HG03159 (cell line): ENCODE measurements at regions not wholly inside any gene's neighbourhood (a gene's known extent, or its start where the extent isn't known, plus 50 kb on each side); places are given as distances from the start of the nearest gene placed in this dataset.
"Not testable (repeated sequence)": the region's sequence is repeated elsewhere in the genome, so short reads cannot be mapped to it uniquely, and the experiment has no call there.

Experiments
- ATAC-seq: cut with Tn5 transposase; IDR thresholded peaks from one replicate; pipeline ENCODE4 v1.9.1; 2021; ENCODE audit warnings: mild to moderate bottlenecking, moderate library complexity; ENCODE audit not compliant: unreplicated experiment

DNA sequence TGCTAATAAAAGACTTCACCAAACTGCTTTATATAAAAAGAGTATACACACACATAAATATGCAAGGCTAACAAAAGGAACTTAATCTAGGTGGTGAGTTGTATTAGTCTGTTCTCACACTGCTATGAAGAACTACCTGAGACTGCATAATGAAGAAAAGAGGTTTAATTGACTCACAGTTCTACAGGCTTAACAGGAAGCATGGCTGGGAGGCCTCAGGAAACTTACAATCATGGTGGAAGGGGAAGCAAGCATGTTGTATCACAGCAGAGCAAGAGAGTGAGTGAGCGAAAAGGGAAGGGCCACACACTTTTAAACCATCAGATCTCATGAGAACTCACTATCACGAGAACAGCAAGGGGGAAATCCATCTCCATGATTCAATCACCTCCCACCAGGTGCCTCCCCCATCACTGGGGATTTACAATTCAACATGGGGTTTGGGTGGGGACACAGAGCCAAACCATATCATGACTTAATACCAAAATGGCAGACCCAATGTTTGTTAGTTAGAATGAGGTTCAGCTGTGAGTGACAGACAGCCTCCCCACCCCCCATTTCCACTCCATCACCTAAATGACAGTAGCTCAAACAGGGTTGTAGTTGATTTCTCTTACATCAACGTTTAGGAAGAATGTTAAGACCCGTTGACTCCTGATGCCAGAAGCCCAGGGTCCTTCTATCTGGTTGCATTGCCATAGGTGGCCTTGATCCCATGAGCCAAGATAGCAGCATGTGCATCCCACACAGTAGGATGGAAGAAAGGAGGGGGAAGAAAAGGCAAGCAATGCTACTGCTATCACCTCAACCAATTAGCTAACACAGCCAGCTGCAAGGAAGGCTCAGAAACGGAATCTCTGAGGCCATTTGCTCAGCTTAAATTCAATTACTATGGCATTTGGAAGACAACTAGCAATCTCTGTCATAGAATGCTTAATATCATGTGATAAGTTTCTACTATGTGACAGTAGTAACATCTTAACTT is 77.0 kb downstream of the CCDC71L start:
- no peak for ATAC-seq

DNA sequence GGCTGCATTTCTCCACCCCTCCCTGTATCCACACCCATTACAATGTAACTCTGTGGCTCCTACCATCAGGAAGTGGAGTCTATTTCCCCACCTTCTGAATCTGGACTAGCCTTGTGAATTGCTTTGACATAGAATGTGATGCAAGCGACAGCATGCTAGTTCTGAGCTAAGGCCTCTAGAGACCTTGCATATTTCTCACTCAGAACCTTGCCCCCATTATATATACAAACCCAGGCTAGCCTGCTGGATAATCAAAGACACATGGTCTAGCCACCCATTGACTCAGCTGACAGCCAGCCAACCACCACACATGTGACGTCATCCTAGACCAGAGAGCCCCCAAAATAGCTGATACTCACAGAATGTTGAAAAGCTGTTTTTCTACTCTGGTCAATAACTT is 77.9 kb downstream of the CCDC71L start:
- ATAC-seq = no peak

DNA sequence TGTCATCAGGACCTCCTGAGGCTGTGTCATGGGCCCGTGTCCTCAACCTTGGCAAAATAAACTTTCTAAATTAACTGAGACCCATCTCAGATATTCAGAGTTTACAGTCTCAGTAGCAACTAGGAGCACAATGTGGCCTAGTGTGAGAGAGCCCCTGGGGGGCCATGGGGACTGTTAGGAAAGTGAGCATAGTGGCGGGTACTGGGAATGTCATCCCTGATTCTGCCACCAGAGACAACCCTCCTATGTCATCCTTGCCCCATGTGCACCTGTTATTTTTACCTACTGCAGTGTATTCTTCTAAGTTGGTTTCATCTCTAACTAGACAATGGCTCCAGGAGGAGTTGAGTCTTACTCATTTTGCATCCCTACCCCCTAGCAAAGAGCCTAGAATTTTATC is 78.6 kb downstream of the CCDC71L start:
- no peak for ATAC-seq

DNA sequence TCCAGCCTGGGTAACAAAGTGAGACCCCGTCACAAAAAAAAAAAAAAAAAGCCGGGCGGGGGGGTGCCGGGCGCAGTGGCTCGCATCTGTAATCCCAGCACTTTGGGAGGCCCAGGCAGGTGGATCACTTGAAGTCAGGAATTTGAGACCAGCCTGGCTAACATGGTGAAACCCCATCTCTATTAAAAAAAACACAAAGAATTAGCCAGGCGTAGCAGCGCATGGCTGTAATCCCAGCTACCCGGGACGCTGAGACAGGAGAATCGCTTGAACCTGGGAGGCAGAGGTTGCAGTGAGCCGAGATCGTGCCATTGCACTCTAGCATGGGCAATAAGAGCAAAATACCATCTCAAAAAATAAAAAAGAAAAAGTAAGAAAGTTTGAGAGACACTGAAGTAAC is 81.9 kb downstream of the CCDC71L start:
- ATAC-seq = not testable (repeated sequence)

DNA sequence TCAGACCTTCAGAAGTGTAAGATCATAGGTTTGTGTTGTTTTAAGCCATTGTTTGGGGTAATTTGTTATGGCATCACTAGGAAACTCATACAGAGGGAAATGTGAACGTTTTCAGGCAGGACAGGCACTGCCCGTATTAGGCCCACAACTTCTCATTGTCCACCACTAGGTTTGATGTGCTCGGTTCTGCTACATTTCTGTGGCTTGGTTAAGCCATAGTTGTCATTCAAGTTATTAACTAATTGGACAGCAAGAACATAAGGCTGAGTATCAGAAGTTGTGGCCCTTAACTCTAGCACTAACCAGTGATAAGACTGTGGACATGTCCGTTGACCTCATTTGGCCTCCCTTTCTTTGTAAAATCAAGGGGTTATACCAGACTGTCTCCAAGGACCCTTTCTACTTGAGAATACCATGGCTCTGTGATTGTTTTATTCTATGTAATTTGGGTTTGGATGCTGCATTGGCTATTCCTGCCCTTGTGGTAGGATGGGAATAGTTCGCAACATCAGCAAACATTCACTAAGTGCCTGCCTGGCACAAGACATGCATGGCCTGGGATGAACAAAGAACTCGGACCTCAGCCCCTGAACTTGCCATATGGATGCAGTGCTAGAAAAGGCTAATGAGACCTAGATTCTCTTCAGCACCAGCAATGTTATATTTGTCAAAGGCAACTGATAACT is 85.7 kb downstream of the CCDC71L start:
- ATAC-seq = no peak

DNA sequence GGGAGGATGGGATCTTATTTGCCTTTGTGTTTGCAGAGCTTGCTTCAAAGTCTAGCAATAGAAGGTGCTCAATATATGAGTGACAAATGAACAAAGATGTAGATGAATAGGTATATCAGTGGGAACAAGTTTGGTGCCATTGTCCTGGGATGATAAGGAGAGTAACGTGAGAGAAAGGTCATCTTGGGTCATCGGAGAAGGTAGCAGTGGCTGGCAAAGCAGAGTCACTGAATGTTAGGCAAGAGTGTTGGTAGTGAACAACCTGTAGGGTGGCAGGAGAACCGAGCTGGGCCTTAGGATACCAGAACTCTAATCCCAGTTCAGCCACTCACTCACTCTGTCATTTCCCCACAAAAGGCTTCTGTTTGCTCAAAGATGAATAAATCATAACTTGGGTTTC is 87.2 kb downstream of the CCDC71L start:
- no peak for ATAC-seq

DNA sequence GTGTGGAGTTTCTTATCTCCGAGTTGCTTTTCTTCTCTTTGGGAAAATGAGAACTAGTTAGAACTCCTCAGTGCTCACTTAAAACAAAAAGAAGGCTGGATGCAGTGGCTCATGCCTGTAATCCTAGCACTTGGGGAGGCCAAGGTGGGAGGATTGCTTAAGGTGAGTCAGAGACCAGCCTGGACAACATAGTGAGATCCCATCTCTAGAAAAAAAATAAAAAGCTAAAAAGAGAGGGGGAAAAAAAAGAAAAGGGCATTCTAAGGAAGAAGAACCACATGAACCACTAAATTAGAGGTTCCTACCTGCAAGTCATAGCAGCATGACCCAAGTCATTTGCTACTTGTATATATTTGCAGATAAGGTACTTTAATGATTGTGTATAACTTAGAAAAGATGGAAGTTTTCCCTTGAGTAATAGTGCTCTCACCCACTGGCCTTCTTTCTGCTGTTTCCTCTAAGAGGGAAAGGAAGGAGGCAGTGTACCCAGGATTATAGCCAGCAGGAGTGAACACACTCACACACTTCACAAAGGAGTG is 87.8 kb downstream of the CCDC71L start:
- no peak for ATAC-seq

DNA sequence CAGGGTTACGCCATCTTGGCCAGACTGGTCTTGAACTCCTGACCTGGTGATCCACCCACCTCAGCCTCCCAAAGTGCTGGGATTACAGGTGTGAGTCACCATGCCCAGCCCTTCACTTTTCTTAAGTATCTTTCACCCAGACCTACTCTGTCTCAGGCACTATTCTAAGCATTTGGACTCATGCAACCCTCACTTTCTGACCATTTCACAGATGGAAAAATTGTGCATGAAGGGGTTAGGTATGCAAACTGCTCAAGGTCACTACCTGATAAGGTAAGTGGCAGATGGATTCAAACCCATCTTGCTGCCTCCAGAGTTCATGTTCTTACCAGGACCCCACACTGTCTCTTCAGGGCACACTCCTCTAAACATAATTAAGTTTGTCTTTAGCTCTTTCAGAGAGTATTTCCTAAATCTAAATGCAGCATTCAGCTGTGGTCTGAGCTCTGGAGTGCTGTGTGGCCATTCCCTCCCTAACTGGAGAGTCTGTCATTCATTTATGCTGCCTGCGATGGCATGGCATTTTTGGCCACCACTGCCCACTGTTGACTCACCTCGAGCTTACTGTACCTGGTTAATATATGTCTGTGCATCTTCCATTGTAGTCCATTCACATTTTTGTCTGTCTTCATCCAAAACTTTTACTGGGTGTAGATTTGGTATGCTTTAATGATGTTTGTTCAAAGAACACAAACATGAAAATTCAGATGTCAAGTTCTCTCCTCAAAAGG is 88.4 kb downstream of the CCDC71L start:
- ATAC-seq = no peak

DNA sequence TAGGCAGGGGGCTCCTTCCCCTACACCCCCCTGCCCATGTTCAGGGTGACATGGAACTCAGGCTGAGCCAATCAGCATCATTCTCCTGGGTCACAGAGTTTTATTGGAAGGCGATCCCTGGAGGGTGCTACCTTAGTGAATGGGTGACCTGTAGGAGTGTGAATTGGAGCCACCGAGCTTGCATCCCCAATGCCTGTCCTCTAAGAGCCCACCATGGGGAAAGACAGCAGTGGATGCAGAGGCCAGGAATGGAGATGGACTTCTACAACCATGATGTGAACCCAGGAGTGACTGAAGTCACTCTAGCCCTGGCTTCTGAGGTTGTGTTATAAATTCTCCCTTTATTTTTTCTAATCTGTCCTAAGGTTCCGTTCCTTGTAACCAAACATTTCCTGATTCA is 89.4 kb downstream of the CCDC71L start:
- no peak for ATAC-seq

DNA sequence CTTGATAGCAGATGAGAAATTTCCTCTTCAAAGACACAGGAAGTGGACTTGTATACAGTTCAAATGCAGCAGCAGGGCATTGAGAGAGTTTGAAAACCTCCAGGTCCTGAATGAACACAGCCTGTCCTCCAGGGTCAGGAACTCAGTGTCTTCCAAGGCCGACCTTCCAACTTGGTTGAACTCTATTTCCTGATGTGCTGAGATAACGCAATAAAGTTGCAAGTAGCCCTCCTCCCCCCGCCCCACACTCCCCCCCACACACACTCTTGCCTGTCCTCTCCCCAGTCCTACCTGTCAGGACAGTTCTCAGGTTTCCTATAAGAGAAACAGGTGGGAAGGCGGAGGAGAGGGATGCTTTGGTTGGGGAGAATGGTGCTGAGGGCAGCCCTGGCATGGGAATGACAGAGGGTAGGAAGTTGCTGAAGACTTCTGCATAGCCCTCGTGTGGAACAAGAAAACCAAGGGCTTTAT is 90.0 kb downstream of the CCDC71L start:
- no peak for ATAC-seq

DNA sequence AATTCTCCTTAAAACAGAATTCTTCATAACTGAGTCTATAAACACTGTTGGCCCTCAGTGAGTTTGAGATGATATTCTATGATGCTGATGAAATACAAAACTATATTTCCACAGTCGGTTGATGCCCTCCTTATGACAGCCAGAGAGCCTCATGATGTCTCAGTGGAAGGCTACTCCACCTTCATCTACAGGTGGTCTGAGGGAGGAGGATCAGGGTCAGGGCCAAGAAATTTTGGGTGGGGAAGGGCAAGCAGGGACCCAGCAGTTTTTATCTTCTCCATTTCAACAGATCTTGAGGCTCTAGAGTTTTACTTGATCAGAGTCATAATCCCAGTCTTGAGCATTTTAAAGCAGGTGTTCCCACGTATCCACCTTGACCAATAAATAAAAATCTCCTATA is 90.8 kb downstream of the CCDC71L start:
- ATAC-seq = no peak

DNA sequence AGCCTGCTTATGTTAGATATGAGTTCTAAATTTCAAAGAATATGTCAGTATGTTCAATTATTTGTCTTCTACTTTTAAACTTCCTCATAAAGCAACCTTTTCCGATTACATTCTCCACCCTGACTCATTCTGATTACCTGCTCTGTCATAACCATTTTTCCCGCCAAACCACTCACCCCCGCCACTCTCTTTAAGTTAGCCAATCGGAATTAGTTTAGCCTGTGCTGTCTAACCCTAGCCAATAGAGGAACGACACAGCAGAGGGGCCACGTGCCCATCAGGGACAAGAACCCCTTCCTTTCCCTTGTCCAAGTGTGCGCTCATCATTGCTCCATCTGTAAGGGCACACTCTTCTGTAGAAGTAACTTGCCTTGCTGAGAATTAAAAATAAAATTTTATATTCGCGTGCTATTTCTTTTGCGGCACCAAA is 91.4 kb downstream of the CCDC71L start:
- ATAC-seq = no peak

DNA sequence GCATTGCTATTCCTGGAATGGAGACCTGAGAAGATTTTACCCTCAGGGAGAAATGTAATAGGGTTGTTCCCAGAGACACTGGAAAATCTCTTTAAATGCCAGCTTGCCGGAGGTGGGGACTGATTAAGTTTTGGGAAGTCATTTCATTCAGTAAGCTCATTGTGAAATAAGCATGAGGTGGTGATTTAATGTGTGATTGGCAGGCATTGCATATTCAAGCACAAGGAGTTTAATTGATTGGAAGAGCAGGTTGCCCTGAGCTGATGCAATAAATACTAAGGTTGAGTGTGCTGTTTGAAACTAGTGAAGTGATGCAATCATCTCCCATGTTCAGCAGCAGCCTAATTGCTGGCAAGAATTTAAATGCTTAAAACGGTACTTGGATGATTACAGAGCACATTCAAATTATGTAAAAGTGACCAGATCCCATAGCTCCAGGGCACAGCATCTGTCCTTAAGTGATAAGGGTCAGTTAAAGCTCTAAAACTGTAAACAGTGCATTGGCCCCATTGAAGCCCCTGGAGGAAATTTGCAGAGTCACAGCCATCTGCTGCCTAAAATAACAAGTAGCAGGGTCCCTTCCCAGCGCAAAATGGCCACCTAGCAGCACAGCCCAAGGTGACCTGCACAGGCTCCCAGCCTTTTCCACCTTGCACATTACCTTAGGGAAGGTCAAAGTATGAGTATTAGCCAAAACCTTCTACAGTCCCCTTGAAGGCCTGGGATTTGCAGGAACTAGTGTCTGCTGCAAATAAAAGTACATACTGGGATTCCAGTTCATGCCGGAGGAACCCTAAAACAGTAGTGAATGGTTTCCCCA is 92.1 kb downstream of the CCDC71L start:
- ATAC-seq = no peak

DNA sequence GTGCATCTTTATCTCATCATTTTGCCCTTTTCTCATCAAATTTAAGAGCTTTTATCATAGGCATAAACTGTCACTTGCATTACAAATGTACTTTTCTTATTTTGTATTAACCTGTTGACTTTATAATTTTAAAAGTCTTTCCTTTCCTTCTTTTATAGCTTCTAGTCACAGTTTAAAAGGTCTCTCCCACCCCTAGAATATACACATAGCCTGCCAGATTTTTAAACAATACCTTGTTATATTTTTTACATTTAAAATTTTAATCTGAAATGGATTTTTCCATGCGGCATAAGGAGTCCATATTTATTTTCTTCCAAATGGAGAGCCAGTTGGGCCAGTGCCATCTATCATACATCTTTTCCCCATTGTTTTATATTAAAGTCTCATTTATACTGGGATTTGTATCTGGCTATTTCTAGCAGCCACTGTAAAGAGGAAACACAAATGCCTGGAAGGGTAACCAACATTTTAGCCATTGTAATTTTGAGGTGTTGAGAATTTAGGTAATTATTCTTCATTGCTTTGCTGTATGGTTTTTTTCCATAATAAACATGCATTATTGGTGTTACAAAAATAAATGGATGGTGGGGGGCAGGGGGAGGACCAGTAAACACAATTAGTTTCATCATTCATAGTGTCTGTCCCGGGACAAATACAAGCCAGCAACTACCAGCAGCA is 92.8 kb downstream of the CCDC71L start:
- no peak for ATAC-seq

DNA sequence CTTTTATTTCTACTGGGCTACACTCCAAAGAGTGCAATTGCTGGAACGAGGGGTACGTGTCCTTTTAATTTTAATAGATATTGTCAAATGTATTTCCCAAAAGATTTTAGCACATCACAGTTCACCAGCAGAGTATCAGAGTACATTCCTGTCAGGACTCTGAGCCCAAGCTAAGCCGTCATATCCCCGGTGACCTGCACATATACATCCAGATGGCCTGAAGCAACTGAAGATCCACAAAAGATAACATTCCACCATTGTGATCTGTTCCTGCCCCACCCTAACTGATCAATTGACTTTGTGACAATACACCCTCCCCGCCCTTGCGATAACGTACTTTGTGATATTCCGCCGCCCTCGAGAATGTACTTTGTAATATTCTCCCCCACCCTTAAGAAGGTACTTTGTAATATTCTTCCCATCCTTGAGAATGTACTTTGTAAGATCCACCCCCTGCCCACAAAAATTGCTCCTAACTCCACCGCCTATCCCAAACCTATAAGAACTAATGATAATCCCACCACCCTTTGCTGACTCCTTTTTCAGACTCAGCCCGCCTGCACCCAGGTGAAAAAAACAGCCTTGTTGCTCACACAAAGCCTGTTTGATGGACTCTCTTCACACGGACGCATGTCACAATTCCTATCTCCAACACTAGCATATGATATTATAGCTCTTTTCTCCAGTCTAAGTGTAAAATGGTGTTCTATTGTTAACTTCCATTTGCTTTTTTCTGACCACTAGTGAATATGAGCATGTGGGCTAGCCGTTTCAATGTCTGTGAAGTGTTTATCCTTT is 93.6 kb downstream of the CCDC71L start:
- not testable (repeated sequence) for ATAC-seq

DNA sequence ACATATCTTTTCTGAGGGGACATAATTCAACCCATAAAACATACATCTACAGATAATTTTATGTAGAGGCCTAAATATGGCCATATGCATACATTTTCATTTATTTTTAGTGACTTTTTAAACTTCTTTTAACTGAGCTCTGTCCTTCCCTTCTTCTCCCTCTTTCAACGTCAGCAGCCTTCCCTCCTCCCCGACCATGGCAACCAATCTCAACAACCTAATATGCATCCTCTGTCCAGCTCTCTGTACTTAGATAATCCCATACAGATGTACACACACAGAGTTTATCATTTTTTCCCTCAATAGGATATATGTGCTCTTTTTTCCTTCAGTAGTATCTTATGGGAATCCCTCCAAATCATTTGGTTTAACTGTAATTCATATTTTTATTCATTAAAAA is 94.3 kb downstream of the CCDC71L start:
- no peak for ATAC-seq

DNA sequence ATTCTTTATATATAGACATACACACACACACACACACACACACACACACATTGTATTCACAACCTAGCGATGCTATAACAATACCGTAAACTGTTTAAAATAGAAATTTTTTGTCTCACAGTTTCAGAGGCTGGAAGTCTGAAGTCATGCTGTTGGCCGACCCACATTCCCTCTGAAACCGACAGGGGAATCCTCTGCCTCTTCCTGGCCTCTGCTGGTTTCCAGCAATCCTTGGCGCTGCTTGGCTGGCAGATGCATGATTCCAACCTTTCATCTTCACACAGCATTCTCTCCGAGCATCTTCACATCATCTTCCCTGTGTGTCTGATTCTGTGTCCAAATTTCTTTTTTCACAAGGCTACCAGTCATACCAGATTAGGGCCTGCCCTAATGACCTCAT is 94.8 kb downstream of the CCDC71L start:
- ATAC-seq = no peak

DNA sequence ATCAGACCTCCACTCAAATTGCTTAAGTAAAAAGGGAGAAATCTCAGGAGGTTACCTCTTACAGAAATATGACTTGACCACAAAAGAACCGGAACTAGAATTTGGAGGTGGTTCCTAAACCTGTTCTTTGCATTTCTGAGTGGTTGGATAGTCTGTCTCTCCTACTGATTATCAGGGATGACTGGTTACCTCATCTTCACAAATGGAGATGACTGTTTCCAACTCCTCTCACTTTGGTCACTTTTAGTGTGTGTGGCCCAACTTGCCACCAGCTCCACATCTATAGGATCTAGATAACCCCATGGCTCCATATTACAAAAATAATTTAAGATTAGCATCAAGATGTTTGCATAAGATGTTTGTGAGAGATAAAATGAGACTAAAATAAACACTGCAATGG is 95.5 kb downstream of the CCDC71L start:
- ATAC-seq = no peak
